Erythroblast (primary cell): ENCODE measurements at regions not wholly inside any gene's neighbourhood (a gene's known extent, or its start where the extent isn't known, plus 50 kb on each side); places are given as distances from the start of the nearest gene placed in this dataset.

ENCODE experiments used
- GATA1 ChIP-seq: IDR thresholded peaks from 2 replicates; pipeline ENCODE4 v1.6.1; 2011; ENCODE audit warnings: low read depth, mild to moderate bottlenecking, control low read depth, low read length, moderate library complexity
- POLR2A ChIP-seq: IDR thresholded peaks from 2 replicates; pipeline ENCODE4 v1.6.1; 2011; ENCODE audit warnings: mild to moderate bottlenecking, low read length

- TF ChIP-seq POLR2A (no peak), GATA1 (no peak)
Measured at GRCh38 chr19:28313633-28314032, 899.3 kb downstream of the UQCRFS1 start.
